SU-DHL-6 (cell line): ENCODE measurements at regions not wholly inside any gene's neighbourhood (a gene's known extent, or its start where the extent isn't known, plus 50 kb on each side); places are given as distances from the start of the nearest gene placed in this dataset.

Source experiments
- H2AFZ ChIP-seq: fragments of 200-600 bp; sonication (generic); 2 replicates; pipeline ENCODE4 v1.6.1; 2014; ENCODE audit warnings: low read depth, mild to moderate bottlenecking, moderate library complexity, mixed read lengths, antibody characterized with exemption, low read length; ENCODE audit not compliant: severe bottlenecking
- H3F3A ChIP-seq: fragments of 200-600 bp; shearing (Covaris generic); 2 replicates; pipeline ENCODE4 v1.6.0; 2016; ENCODE audit warnings: antibody characterized with exemption, mild to moderate bottlenecking; ENCODE audit not compliant: insufficient read depth
- H3K27ac ChIP-seq: fragments of 200-600 bp; sonication (generic); 2 replicates; pipeline ENCODE4 v1.5.1; 2016; ENCODE audit warnings: low read depth, mild to moderate bottlenecking, low read length, moderate library complexity, mixed read lengths
- H3K27me3 ChIP-seq: fragments of 200-600 bp; sonication (generic), shearing (Covaris generic); 2 replicates; pipeline ENCODE4 v1.6.0; 2014; ENCODE audit warnings: mild to moderate bottlenecking, low read length
- H3K36me3 ChIP-seq: fragments of 200-600 bp; sonication (generic); 2 replicates; pipeline ENCODE4 v1.6.1; 2014; ENCODE audit warnings: mild to moderate bottlenecking, low read length, mixed read lengths
- H3K4me2 ChIP-seq: fragments of 300-600, 200-600 bp; shearing (Covaris generic), sonication (generic); 2 replicates; pipeline ENCODE4 v1.6.0; 2014; ENCODE audit warnings: low read length, low read depth, mild to moderate bottlenecking; ENCODE audit not compliant: poor library complexity, severe bottlenecking
- H3K4me3 ChIP-seq: fragments of 200-600 bp; sonication (generic); 2 replicates; pipeline ENCODE4 v1.5.1; 2014; ENCODE audit warnings: antibody characterized with exemption, low read length, mild to moderate bottlenecking, mixed read lengths; ENCODE audit not compliant: insufficient read depth, poor library complexity, severe bottlenecking
- H3K79me2 ChIP-seq: fragments of 200-600 bp; sonication (generic); 2 replicates; pipeline ENCODE4 v1.6.1; 2014; ENCODE audit warnings: mild to moderate bottlenecking, low read length, moderate library complexity; ENCODE audit not compliant: insufficient read depth
- H3K9ac ChIP-seq: fragments of 200-600 bp; sonication (generic); 2 replicates; pipeline ENCODE4 v1.7.0; 2014; ENCODE audit warnings: mild to moderate bottlenecking, low read length
- H3K9me2 ChIP-seq: fragments of 200-600 bp; sonication (generic); replicated peaks from 2 replicates; pipeline ENCODE4 v1.6.1; 2014; ENCODE audit warnings: low read length; ENCODE audit not compliant: insufficient read depth
- H3K9me3 ChIP-seq: fragments of 200-600 bp; sonication (generic); 2 replicates; pipeline ENCODE4 v1.6.1; 2014; ENCODE audit warnings: low read length, mixed read lengths; ENCODE audit not compliant: insufficient read depth
- H4K20me1 ChIP-seq: fragments of 200-600 bp; sonication (generic); 2 replicates; pipeline ENCODE4 v1.6.1; 2014; ENCODE audit warnings: low read depth, mild to moderate bottlenecking, antibody characterized with exemption, low read length, moderate library complexity, mixed read lengths
- CTCF ChIP-seq: fragments of 200-600 bp; sonication (generic); IDR thresholded peaks from one replicate; pipeline ENCODE4 v1.5.1; 2017; ENCODE audit warnings: antibody characterized with exemption, mild to moderate bottlenecking, low read length, moderate library complexity; ENCODE audit not compliant: insufficient read depth, poor library complexity, severe bottlenecking
- EZH2phosphoT487 ChIP-seq: fragments of 200-600 bp; sonication (generic), shearing (Covaris generic); conservative IDR thresholded peaks from 2 replicates; pipeline ENCODE4 v1.6.1; 2018; ENCODE audit warnings: mild to moderate bottlenecking, antibody characterized with exemption, low read length, moderate library complexity, mixed read lengths

GRCh38 chr9:76560481-76560922, 101.5 kb downstream of the GCNT1 start:
- Histone ChIP-seq H3K4me3 (no peak overlapping the region), H3K27me3 (no peaks in the 10 kb centered on the region), H3K9me2 (no peaks in the 10 kb centered on the region), H4K20me1 (no peaks in the 10 kb centered on the region), H2AFZ (no peak overlapping the region), H3K4me2 (no peak overlapping the region), H3F3A (no peaks in the 10 kb centered on the region), H3K36me3 (no peaks in the 10 kb centered on the region), H3K9me3 (no peaks in the 10 kb centered on the region), H3K9ac (no peak overlapping the region), H3K27ac (no peak overlapping the region), H3K79me2 (no peaks in the 10 kb centered on the region)
- no peak for TF ChIP-seq EZH2phosphoT487
- TF ChIP-seq CTCF: no peak

- Histone ChIP-seq H2AFZ (no peak overlapping the region), H3F3A (no peaks in the 10 kb centered on the region), H3K9ac (no peak overlapping the region), H3K36me3 (no peaks in the 10 kb centered on the region), H3K27me3 (no peaks in the 10 kb centered on the region), H3K79me2 (no peaks in the 10 kb centered on the region), H3K9me2 (no peaks in the 10 kb centered on the region), H3K27ac (no peak overlapping the region), H4K20me1 (no peaks in the 10 kb centered on the region), H3K9me3 (no peaks in the 10 kb centered on the region), H3K4me3 (no peak overlapping the region), H3K4me2 (peak overlapping the region; percentile 34)
- TF ChIP-seq CTCF (no peak), EZH2phosphoT487 (no peak)
Observed at GRCh38 chr9:76561050-76561713, 102.2 kb downstream of the GCNT1 start.
